ENCODE measurements at regions not wholly inside any gene's neighbourhood (a gene's known extent, or its start where the extent isn't known, plus 50 kb on each side); places are given as distances from the start of the nearest gene placed in this dataset.

DNA sequence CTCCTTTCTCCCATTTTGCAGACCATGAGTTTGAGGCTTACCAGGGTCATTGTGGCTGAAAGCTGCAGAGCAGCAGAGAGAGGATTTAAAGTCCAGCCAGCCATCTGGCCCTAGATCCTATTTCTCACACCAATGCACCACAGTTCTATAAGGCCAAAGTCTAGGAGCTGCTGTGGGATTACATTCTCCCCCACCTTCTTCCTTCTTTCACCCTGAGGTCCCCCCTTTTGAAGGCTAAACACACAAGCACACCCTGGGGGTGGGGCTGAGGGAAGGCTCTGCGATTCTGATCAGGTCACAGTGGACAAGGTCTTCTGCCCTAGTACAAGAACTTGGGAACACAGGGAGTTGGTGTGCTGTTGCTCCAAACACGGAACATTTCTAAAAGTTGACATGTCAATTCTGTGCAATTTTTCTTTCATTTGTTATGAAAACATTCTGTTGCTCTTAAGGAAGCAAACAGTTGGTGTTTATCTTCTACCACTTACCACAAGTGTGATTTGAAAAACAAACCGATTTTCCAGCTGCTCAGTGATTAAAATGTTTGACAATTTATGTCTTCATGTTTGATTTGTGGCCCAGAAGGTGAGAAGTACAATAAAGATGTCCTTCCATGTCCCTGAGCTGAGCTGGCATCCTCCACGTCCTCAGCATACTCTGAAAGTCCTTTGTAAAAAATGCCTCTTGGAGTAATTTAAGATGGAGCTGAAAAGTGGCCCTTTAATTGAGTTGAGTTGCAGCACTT lies 271.6 kb upstream of the PPP2R2D start:
- H3K4me3 ChIP-seq (ENCODE audit: low read depth, low read length): no peak overlapping the region
- TF ChIP-seq POLR2A (IDR thresholded peaks at IDR 0.05; ENCODE audit: extremely low read depth, insufficient read length) (no peak), MYC (IDR thresholded peaks at IDR 0.05; ENCODE audit: low read depth, low read length) (no peak), CTCF (IDR thresholded peaks at IDR 0.05; ENCODE audit: low read depth, low read length) (no peak)
- TF ChIP-seq, protein P1, sequence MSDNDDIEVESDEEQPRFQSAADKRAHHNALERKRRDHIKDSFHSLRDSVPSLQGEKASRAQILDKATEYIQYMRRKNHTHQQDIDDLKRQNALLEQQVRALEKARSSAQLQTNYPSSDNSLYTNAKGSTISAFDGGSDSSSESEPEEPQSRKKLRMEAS (IDR thresholded peaks at IDR 0.05; ENCODE audit: low read depth, low read length): no peak
- DNase-seq (ENCODE audit: low read depth): no peak

GRCh38 chr10:131630772-131631258 lies 270.0 kb upstream of the PPP2R2D start:
- DNase-seq (ENCODE audit: low read depth): no peak
- TF ChIP-seq, protein P1 (IDR thresholded peaks at IDR 0.05; ENCODE audit: low read depth, low read length): no peak
- TF ChIP-seq MYC (IDR thresholded peaks at IDR 0.05; ENCODE audit: low read depth, low read length) (no peak), POLR2A (IDR thresholded peaks at IDR 0.05; ENCODE audit: extremely low read depth, insufficient read length) (no peak), CTCF (IDR thresholded peaks at IDR 0.05; ENCODE audit: low read depth, low read length) (no peak)
- no peak overlapping the region for H3K4me3 ChIP-seq (ENCODE audit: low read depth, low read length)

GRCh38 chr10:131631619-131632018 lies 269.2 kb upstream of the PPP2R2D start:
- TF ChIP-seq MYC (IDR thresholded peaks at IDR 0.05; ENCODE audit: low read depth, low read length) (no peak), CTCF (IDR thresholded peaks at IDR 0.05; ENCODE audit: low read depth, low read length) (no peak), POLR2A (IDR thresholded peaks at IDR 0.05; ENCODE audit: extremely low read depth, insufficient read length) (no peak)
- TF ChIP-seq, protein P1 (IDR thresholded peaks at IDR 0.05; ENCODE audit: low read depth, low read length): no peak
- no peak for DNase-seq (ENCODE audit: low read depth)
- H3K4me3 ChIP-seq (ENCODE audit: low read depth, low read length): no peak overlapping the region

DNA sequence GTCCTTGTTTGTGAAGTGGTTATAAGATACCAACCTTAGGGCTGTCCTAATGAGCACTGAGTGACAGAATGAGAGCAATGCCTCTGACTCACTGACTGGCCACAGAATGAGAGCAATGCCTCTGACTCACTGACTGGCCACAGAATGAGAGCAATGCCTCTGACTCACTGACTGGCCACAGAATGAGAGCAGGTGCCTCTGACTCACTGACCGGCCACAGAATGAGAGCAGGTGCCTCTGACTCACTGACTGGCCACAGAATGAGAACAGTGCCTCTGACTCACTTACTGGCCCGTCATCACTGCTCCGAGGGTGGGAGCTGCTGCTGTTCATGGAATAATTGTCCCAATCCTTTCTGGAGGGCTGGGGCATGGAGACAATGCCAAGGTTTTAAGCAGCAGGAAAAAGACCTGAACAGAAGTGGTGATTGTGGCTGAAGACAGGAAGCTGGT lies 265.2 kb upstream of the PPP2R2D start:
- H3K4me3 ChIP-seq (ENCODE audit: low read depth, low read length): no peak overlapping the region
- TF ChIP-seq CTCF (IDR thresholded peaks at IDR 0.05; ENCODE audit: low read depth, low read length) (no peak), POLR2A (IDR thresholded peaks at IDR 0.05; ENCODE audit: extremely low read depth, insufficient read length) (no peak), MYC (IDR thresholded peaks at IDR 0.05; ENCODE audit: low read depth, low read length) (no peak)
- TF ChIP-seq, protein P1 (IDR thresholded peaks at IDR 0.05; ENCODE audit: low read depth, low read length): no peak
- DNase-seq (ENCODE audit: low read depth): peak; percentile 36

DNA sequence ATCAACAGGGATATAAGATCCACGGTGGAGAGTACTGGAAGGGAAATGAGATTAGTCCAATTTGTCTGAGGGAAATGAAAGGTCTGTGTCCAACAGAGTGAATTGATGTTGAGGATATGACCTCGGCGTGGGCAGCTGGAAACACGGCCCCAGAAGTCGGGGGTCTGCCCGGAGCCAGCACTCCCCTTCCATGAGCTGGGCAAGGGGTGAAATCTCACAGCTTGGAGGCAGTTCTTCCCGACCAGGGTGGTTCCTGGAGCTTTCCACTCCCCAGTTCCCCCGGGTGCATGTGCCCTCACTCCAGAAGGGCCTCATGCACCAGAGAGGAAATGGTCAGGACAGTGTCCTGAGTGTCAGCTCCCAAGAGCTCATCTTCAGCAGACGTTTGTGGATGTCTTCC lies 264.7 kb upstream of the PPP2R2D start:
- H3K4me3 ChIP-seq (ENCODE audit: low read depth, low read length): no peak overlapping the region
- TF ChIP-seq, protein P1 (IDR thresholded peaks at IDR 0.05; ENCODE audit: low read depth, low read length): no peak
- TF ChIP-seq POLR2A (IDR thresholded peaks at IDR 0.05; ENCODE audit: extremely low read depth, insufficient read length) (no peak), CTCF (IDR thresholded peaks at IDR 0.05; ENCODE audit: low read depth, low read length) (no peak), MYC (IDR thresholded peaks at IDR 0.05; ENCODE audit: low read depth, low read length) (no peak)
- DNase-seq (ENCODE audit: low read depth): no peak

Measured in NB4 (cell line).